ENCODE measurements at regions not wholly inside any gene's neighbourhood (a gene's known extent, or its start where the extent isn't known, plus 50 kb on each side); places are given as distances from the start of the nearest gene placed in this dataset.

DNA sequence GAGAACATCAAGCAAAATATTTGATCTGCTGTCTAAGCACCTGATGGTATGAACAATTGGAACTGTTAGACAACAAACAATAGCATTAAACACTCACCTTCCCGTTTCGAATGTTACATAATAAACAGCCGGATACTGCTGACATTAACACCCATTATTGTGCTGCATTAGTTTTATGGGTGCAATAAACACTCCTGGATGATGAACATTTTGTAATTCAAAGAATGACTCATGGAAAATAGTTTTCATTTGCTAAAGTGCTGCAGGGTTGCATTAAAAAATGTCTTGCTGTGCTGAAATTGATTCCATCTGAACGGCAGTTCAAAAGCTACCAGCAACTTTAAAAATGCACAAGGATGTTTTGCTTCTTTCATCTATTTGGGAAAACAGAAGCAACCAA is 100.8 kb upstream of the SORBS2 start:
- DNase-seq: no peak
- intact Hi-C loops (cut with DNase I): no loop called here
- 39 to 41% (median 40%) methylated on average over 4 of the region's 4 CpGs for WGBS, 3 donors
- H3K27ac ChIP-seq: no peak overlapping the region
- no peak overlapping the region for H3K4me3 ChIP-seq
- H3K4me1 ChIP-seq (ENCODE audit: insufficient read depth): no peaks in the 10 kb centered on the region
- no peaks in the 10 kb centered on the region for H3K9me3 ChIP-seq
- H3K27me3 ChIP-seq: no peaks in the 10 kb centered on the region
- no peaks in the 10 kb centered on the region for H3K36me3 ChIP-seq
- TF ChIP-seq, protein P1, sequence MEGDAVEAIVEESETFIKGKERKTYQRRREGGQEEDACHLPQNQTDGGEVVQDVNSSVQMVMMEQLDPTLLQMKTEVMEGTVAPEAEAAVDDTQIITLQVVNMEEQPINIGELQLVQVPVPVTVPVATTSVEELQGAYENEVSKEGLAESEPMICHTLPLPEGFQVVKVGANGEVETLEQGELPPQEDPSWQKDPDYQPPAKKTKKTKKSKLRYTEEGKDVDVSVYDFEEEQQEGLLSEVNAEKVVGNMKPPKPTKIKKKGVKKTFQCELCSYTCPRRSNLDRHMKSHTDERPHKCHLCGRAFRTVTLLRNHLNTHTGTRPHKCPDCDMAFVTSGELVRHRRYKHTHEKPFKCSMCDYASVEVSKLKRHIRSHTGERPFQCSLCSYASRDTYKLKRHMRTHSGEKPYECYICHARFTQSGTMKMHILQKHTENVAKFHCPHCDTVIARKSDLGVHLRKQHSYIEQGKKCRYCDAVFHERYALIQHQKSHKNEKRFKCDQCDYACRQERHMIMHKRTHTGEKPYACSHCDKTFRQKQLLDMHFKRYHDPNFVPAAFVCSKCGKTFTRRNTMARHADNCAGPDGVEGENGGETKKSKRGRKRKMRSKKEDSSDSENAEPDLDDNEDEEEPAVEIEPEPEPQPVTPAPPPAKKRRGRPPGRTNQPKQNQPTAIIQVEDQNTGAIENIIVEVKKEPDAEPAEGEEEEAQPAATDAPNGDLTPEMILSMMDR (IDR thresholded peaks at IDR 0.05): no peak
- no peak for TF ChIP-seq EP300 (IDR thresholded peaks at IDR 0.05)
- no peak for TF ChIP-seq POLR2A (IDR thresholded peaks at IDR 0.05)

DNA sequence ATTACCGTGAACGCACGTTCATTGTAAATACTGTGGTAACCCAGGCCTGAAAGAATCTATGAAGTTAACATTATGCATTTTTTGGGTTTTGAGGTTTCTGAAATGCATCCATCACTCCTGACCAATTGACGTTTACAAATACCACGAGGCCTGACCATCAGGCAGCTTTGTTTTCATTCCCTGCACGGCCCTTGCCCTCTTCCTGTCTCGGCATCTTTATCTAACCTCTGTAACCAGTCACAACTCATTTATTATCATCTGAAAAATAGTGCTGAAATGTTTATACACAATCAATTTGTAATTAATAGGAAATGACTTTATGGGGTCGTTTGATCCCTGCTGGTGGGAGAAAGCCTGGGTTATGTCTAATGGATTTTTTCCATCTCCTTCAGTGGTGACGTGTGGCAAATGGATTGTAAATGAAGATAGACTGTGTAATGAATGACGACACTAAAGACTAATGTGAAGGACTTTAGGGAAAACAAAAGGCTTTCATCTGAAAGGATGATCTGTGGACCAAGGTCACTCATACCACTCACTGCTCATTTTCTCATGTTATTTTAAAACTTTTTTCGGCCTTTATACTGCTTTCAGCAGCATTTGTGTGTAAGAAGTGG is 102.7 kb upstream of the SORBS2 start:
- H3K4me3 ChIP-seq: no peak overlapping the region
- H3K4me1 ChIP-seq (ENCODE audit: insufficient read depth): no peaks in the 10 kb centered on the region
- H3K9me3 ChIP-seq: no peaks in the 10 kb centered on the region
- H3K27me3 ChIP-seq: no peaks in the 10 kb centered on the region
- intact Hi-C loops (cut with DNase I): no loop called here
- TF ChIP-seq, protein P1 (IDR thresholded peaks at IDR 0.05): no peak
- TF ChIP-seq EP300 (IDR thresholded peaks at IDR 0.05) (no peak), POLR2A (IDR thresholded peaks at IDR 0.05) (no peak)
- 52 to 70% (median 56%) methylated on average over 11 of the region's 11 CpGs for WGBS, 3 donors
- no peaks in the 10 kb centered on the region for H3K36me3 ChIP-seq
- H3K27ac ChIP-seq: no peak overlapping the region
- DNase-seq: no peak

DNA sequence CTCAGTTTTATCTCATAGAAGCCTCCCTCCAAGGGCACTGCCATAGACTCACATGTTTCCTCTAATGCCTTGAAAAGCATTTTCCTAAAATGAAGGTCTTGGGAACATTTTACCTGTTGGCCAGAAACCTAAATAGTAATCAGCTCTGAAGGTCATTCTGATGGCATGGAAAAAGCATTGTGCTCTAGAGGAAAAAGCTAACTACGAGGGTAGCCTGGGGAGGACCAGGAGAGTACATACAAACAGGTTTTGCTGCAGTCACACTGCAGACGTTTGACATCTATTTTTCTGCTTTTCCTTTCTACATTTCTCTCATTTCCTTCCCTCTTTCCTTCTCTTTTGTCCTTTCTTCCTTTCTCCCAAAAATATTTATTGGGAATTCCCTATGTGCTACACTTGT is 103.3 kb upstream of the SORBS2 start:
- no peaks in the 10 kb centered on the region for H3K9me3 ChIP-seq
- WGBS, 3 donors: 42 to 53% (median 47%) methylated on average over 2 of the region's 2 CpGs
- H3K36me3 ChIP-seq: no peaks in the 10 kb centered on the region
- H3K4me1 ChIP-seq (ENCODE audit: insufficient read depth): no peaks in the 10 kb centered on the region
- no peak overlapping the region for H3K27ac ChIP-seq
- H3K4me3 ChIP-seq: no peak overlapping the region
- no peaks in the 10 kb centered on the region for H3K27me3 ChIP-seq
- no peak for TF ChIP-seq EP300 (IDR thresholded peaks at IDR 0.05)
- no peak for DNase-seq
- intact Hi-C loops (cut with DNase I): no loop called here

DNA sequence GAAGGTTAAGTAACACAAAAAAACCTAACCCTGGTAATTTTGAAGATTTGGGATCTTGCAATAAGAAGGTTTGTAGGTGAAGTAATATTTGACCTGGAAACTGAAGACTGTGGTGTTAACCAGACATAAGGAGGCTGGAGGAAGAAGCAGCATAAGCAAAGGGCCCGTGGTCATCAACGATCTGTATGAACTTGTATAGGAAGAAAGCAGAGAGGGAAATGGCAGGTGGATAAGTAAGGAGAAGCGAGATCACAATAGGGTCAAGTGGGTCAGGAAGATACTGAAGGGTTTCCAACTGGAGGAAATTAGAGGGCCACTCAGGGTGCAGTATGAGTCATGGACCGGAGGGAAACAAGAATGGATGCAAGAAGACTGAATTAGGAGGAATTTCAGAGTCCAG is 103.8 kb upstream of the SORBS2 start:
- TF ChIP-seq EP300 (IDR thresholded peaks at IDR 0.05) (no peak), POLR2A (IDR thresholded peaks at IDR 0.05) (no peak)
- TF ChIP-seq, protein P1 (IDR thresholded peaks at IDR 0.05): no peak
- intact Hi-C loops (cut with DNase I): no loop called here
- WGBS, 3 donors: 96 to 97% (median 97%) methylated on average over 4 of the region's 4 CpGs
- H3K9me3 ChIP-seq: no peaks in the 10 kb centered on the region
- H3K4me3 ChIP-seq: no peak overlapping the region
- H3K36me3 ChIP-seq: no peaks in the 10 kb centered on the region
- no peaks in the 10 kb centered on the region for H3K27me3 ChIP-seq
- DNase-seq: no peak
- H3K4me1 ChIP-seq (ENCODE audit: insufficient read depth): no peaks in the 10 kb centered on the region
- no peak overlapping the region for H3K27ac ChIP-seq

DNA sequence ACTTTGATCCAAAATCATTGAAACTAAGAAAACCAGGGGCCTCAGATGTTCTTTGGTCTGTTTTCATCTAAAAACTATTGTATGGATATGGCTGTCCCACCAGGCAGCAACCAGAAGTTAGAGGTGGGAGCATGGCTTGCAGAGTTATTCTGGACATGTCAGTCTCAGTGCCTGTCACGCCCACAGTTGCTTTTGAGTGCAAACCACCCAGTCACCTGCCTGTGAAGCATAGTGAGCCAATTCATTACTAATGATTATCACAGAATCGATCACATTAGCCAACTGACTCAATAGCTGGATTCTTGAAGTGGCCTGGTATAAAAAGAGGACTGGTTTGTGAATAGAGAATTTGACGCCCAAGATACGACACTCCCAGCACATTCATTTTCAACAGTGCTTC is 104.2 kb upstream of the SORBS2 start:
- TF ChIP-seq EP300 (IDR thresholded peaks at IDR 0.05) (no peak), POLR2A (IDR thresholded peaks at IDR 0.05) (no peak)
- TF ChIP-seq, protein P1 (IDR thresholded peaks at IDR 0.05): no peak
- no peak overlapping the region for H3K4me3 ChIP-seq
- H3K4me1 ChIP-seq (ENCODE audit: insufficient read depth): no peaks in the 10 kb centered on the region
- H3K27ac ChIP-seq: no peak overlapping the region
- DNase-seq: no peak
- no peaks in the 10 kb centered on the region for H3K9me3 ChIP-seq
- intact Hi-C loops (cut with DNase I): no loop called here
- no peaks in the 10 kb centered on the region for H3K36me3 ChIP-seq
- H3K27me3 ChIP-seq: no peaks in the 10 kb centered on the region
- 95 to 99% (median 98%) methylated on average over 4 of the region's 4 CpGs for WGBS, 3 donors

All from ovary (tissue), 7 donors.